H9 (cell line): ENCODE measurements at regions not wholly inside any gene's neighbourhood (a gene's known extent, or its start where the extent isn't known, plus 50 kb on each side); places are given as distances from the start of the nearest gene placed in this dataset.

ENCODE experiments used
- DNase-seq: peaks from one replicate; pipeline ENCODE4 v3.0.0-alpha.2; 2017
- H2AFZ ChIP-seq: one replicate; pipeline ENCODE4 v1.6.1; 2013; ENCODE audit warnings: mild to moderate bottlenecking, low read length, control low read depth, moderate library complexity
- H2AK5ac ChIP-seq: 2 replicates; pipeline ENCODE4 v1.6.1; 2013; ENCODE audit warnings: low read length, control low read depth, mixed read lengths; ENCODE audit not compliant: insufficient read length
- H2BK120ac ChIP-seq: one replicate; pipeline ENCODE4 v1.6.1; 2013; ENCODE audit warnings: low read depth, mild to moderate bottlenecking, low read length, control low read depth, inconsistent platforms; ENCODE audit not compliant: poor library complexity, severe bottlenecking
- H2BK12ac ChIP-seq: 2 replicates; pipeline ENCODE4 v1.6.1; 2013; ENCODE audit warnings: low read length, control low read depth, mixed read lengths, low read depth; ENCODE audit not compliant: insufficient read length
- H2BK15ac ChIP-seq: 2 replicates; pipeline ENCODE4 v1.6.1; 2013; ENCODE audit warnings: low read depth, low read length, control low read depth
- H2BK20ac ChIP-seq: one replicate; pipeline ENCODE4 v1.6.1; 2013; ENCODE audit warnings: low read depth, mild to moderate bottlenecking, low read length, control low read depth, inconsistent platforms; ENCODE audit not compliant: poor library complexity, severe bottlenecking
- H2BK5ac ChIP-seq: 2 replicates; pipeline ENCODE4 v1.6.1; 2013; ENCODE audit warnings: low read length, control low read depth, mixed read lengths; ENCODE audit not compliant: insufficient read length
- H3K14ac ChIP-seq: 2 replicates; pipeline ENCODE4 v1.6.1; 2013; ENCODE audit warnings: low read length, control low read depth; ENCODE audit not compliant: insufficient read depth
- H3K18ac ChIP-seq: 2 replicates; pipeline ENCODE4 v1.6.1; 2013; ENCODE audit warnings: low read depth, mild to moderate bottlenecking, mixed read lengths, low read length, control low read depth; ENCODE audit not compliant: insufficient read length
- H3K23ac ChIP-seq: 2 replicates; pipeline ENCODE4 v1.6.1; 2013; ENCODE audit warnings: low read length, control low read depth, mixed read lengths, low read depth; ENCODE audit not compliant: insufficient read length
- H3K23me2 ChIP-seq: 2 replicates; pipeline ENCODE4 v1.6.1; 2013; ENCODE audit warnings: low read depth, mild to moderate bottlenecking, mixed read lengths, low read length, control low read depth; ENCODE audit not compliant: insufficient read length, poor library complexity, severe bottlenecking
- H3K27ac ChIP-seq: 2 replicates; pipeline ENCODE4 v1.5.1; 2013; ENCODE audit warnings: low read length, control low read depth, mixed read lengths, low read depth; ENCODE audit not compliant: insufficient read length
- H3K27me3 ChIP-seq: 2 replicates; pipeline ENCODE4 v1.6.1; 2013; ENCODE audit warnings: low read length, control low read depth, inconsistent platforms; ENCODE audit not compliant: insufficient read depth
- H3K4ac ChIP-seq: 2 replicates; pipeline ENCODE4 v1.6.1; 2013; ENCODE audit warnings: low read depth, mild to moderate bottlenecking, control low read depth, inconsistent platforms, low read length, moderate library complexity
- H3K4me1 ChIP-seq: 2 replicates; pipeline ENCODE4 v1.6.1; 2013; ENCODE audit warnings: low read length, control low read depth, inconsistent platforms; ENCODE audit not compliant: insufficient read depth
- H3K4me2 ChIP-seq: 2 replicates; pipeline ENCODE4 v1.6.1; 2013; ENCODE audit warnings: low read length, control low read depth, mixed read lengths; ENCODE audit not compliant: insufficient read length, insufficient read depth
- H3K56ac ChIP-seq: 2 replicates; pipeline ENCODE4 v1.6.1; 2013; ENCODE audit warnings: low read depth, mild to moderate bottlenecking, mixed read lengths, low read length, control low read depth; ENCODE audit not compliant: insufficient read length
- H3K79me1 ChIP-seq: 2 replicates; pipeline ENCODE4 v1.6.1; 2013; ENCODE audit warnings: low read depth, mild to moderate bottlenecking, moderate library complexity, low read length, control low read depth, inconsistent platforms; ENCODE audit not compliant: insufficient read depth, poor library complexity, severe bottlenecking
- H3K79me2 ChIP-seq: 2 replicates; pipeline ENCODE4 v1.6.1; 2013; ENCODE audit warnings: low read length, control low read depth, inconsistent platforms; ENCODE audit not compliant: insufficient read depth
- H3K9ac ChIP-seq: 2 replicates; pipeline ENCODE4 v1.6.1; 2013; ENCODE audit warnings: low read length, control low read depth, mixed read lengths; ENCODE audit not compliant: insufficient read length; ENCODE audit errors: extremely low read depth
- H3K9me3 ChIP-seq: one replicate; pipeline ENCODE4 v1.6.1; 2013; ENCODE audit warnings: low read depth, low read length, inconsistent platforms; ENCODE audit not compliant: control insufficient read depth
- H3T11ph ChIP-seq: one replicate; pipeline ENCODE4 v1.6.1; 2013; ENCODE audit warnings: mild to moderate bottlenecking, low read length, control low read depth, inconsistent platforms
- H4K20me1 ChIP-seq: one replicate; pipeline ENCODE4 v1.6.1; 2013; ENCODE audit not compliant: control insufficient read depth, insufficient read length, insufficient read depth
- H4K5ac ChIP-seq: 2 replicates; pipeline ENCODE4 v1.6.1; 2013; ENCODE audit warnings: low read depth, mild to moderate bottlenecking, mixed read lengths, low read length, control low read depth; ENCODE audit not compliant: insufficient read length
- H4K8ac ChIP-seq: replicated peaks from 2 replicates; pipeline ENCODE4 v1.6.1; 2013; ENCODE audit warnings: low read length, control low read depth, mixed read lengths, low read depth; ENCODE audit not compliant: insufficient read length
- H4K91ac ChIP-seq: 2 replicates; pipeline ENCODE4 v1.6.1; 2013; ENCODE audit warnings: low read depth, mild to moderate bottlenecking, moderate library complexity, mixed read lengths, low read length, control low read depth; ENCODE audit not compliant: insufficient read length
- H3K27ac Mint-ChIP-seq, 3 experiments: 2 replicates in 2 of 3; 3 replicates in 1 of 3; pipeline ENCODE4 v1.8.0; 2020 to 2021; ENCODE audit warnings: mixed read lengths in 3 of 3, mild to moderate bottlenecking in 1 of 3, moderate library complexity in 1 of 3
- H3K27me3 Mint-ChIP-seq: 2 replicates; pipeline ENCODE4 v1.8.0; 2021; ENCODE audit warnings: low read depth, mild to moderate bottlenecking, moderate library complexity, mixed read lengths
- H3K36me3 Mint-ChIP-seq, 3 experiments: 2 replicates in 2 of 3; 3 replicates in 1 of 3; pipeline ENCODE4 v1.8.0; 2020 to 2021; ENCODE audit warnings: low read depth in 3 of 3, mixed read lengths in 3 of 3; ENCODE audit not compliant: insufficient read depth in 1 of 3
- H3K4me1 Mint-ChIP-seq, 2 experiments: 2 replicates each; pipeline ENCODE4 v1.8.0; 2020; ENCODE audit warnings: mixed read lengths in 2 of 2
- H3K4me3 Mint-ChIP-seq, 2 experiments: 2 replicates in 1 of 2; 3 replicates in 1 of 2; pipeline ENCODE4 v1.8.0; 2020 to 2021; ENCODE audit warnings: mild to moderate bottlenecking in 2 of 2, mixed read lengths in 2 of 2, moderate library complexity in 1 of 2
- H3K9me3 Mint-ChIP-seq, 2 experiments: 2 replicates in 1 of 2; 3 replicates in 1 of 2; pipeline ENCODE4 v1.8.0; 2020; ENCODE audit warnings: mild to moderate bottlenecking in 2 of 2, mixed read lengths in 2 of 2, moderate library complexity in 1 of 2
- TF ChIP-seq, protein P1 (sequence below): fragments of 200-600 bp; sonication (generic); conservative IDR thresholded peaks from 3 replicates; pipeline ENCODE4 v1.8.0; 2021; ENCODE audit warnings: antibody characterized with exemption, mild to moderate bottlenecking

DNA sequence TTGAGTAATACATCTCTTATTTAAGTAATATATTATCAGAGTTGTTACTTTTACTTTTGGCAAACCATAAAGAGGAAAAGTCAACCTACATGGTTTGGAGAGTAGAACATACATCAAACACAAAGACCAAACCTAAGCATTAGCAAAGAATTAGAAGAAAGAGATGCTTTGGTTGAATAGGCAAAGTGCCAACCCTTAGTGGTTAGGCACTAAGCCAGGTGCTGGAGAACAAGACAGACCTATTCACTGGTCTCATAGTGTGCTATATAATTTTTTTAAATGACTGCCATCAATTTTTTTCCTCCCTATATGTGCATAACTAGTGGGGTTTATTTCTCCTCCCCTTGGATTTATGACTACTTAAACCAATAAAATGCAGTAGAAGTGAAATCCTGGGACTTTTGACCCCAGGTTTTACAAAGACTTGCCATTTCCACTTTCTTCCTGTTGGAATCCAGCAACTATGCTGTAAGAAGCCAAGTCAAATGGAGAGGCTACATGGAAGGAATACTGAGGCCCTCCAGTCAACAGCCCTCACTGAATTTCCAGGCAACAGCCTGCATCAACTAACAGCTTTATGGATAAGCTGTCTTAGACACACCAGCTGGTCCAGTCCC lies 69.8 kb upstream of the HAO2 start:
- Mint-ChIP-seq H3K4me3 (no peak overlapping the region), H3K4me1 (peaks cover 20 to 24% of the 10 kb centered on the region in 2 experiments)

More for the DNA sequence above, 69.8 kb upstream of the HAO2 start:
- no peak overlapping the region for H2BK12ac ChIP-seq
- H2AK5ac ChIP-seq = no peak overlapping the region
- no peaks in the 10 kb centered on the region for H3K9me3 ChIP-seq
- H2BK15ac ChIP-seq = no peak overlapping the region
- no peak overlapping the region for H3K14ac ChIP-seq
- H3K9me3 Mint-ChIP-seq = no peaks in the 10 kb centered on the region
- no peak overlapping the region for H2AFZ ChIP-seq
- no peak overlapping the region for H3K9ac ChIP-seq
- no peaks in the 10 kb centered on the region for H3K79me1 ChIP-seq
- no peak overlapping the region for H2BK5ac ChIP-seq
- H3K56ac ChIP-seq = no peak overlapping the region
- H3K27me3 ChIP-seq = no peaks in the 10 kb centered on the region
- H3K79me2 ChIP-seq = no peaks in the 10 kb centered on the region
- no peak overlapping the region for H2BK20ac ChIP-seq
- H4K20me1 ChIP-seq = no peaks in the 10 kb centered on the region
- H3K27ac ChIP-seq = no peak overlapping the region
- no peak overlapping the region for H3K4me2 ChIP-seq
- no peak overlapping the region for H4K8ac ChIP-seq
- no peaks in the 10 kb centered on the region; a peak in 1 of 7 replicates for H3K36me3 Mint-ChIP-seq
- H3K27ac Mint-ChIP-seq = no peak overlapping the region
- H3T11ph ChIP-seq = no peak overlapping the region
- no peak for DNase-seq
- H4K91ac ChIP-seq = no peak overlapping the region
- no peak overlapping the region for H3K18ac ChIP-seq
- H2BK120ac ChIP-seq = no peak overlapping the region
- no peaks in the 10 kb centered on the region for H3K23me2 ChIP-seq
- H4K5ac ChIP-seq = no peak overlapping the region
- TF ChIP-seq, protein P1, sequence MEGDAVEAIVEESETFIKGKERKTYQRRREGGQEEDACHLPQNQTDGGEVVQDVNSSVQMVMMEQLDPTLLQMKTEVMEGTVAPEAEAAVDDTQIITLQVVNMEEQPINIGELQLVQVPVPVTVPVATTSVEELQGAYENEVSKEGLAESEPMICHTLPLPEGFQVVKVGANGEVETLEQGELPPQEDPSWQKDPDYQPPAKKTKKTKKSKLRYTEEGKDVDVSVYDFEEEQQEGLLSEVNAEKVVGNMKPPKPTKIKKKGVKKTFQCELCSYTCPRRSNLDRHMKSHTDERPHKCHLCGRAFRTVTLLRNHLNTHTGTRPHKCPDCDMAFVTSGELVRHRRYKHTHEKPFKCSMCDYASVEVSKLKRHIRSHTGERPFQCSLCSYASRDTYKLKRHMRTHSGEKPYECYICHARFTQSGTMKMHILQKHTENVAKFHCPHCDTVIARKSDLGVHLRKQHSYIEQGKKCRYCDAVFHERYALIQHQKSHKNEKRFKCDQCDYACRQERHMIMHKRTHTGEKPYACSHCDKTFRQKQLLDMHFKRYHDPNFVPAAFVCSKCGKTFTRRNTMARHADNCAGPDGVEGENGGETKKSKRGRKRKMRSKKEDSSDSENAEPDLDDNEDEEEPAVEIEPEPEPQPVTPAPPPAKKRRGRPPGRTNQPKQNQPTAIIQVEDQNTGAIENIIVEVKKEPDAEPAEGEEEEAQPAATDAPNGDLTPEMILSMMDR = no peak
- peaks cover 5% of the 10 kb centered on the region; the same call in 1 of the 2 replicates for H3K27me3 Mint-ChIP-seq
- no peak overlapping the region for H3K4ac ChIP-seq
- H3K23ac ChIP-seq = no peak overlapping the region
- peaks cover 10% of the 10 kb centered on the region; the same call in 1 of the 2 replicates for H3K4me1 ChIP-seq
